Dendritic cell treated with granulocyte-macrophage colony-stimulating factor and Interleukin-4, amounts not matched to agents 40 ng/mL and 50 ng/mL, for 4 days (primary cell): ENCODE measurements at regions not wholly inside any gene's neighbourhood (a gene's known extent, or its start where the extent isn't known, plus 50 kb on each side); places are given as distances from the start of the nearest gene placed in this dataset.
"Not testable (repeated sequence)": the region's sequence is repeated elsewhere in the genome, so short reads cannot be mapped to it uniquely, and the experiment has no call there.

Source experiments
- H3K27ac Mint-ChIP-seq: one replicate; pipeline ENCODE4 v1.8.0; 2022; ENCODE audit warnings: mild to moderate bottlenecking, mixed read lengths
- H3K27me3 Mint-ChIP-seq: one replicate; pipeline ENCODE4 v1.8.0; 2022; ENCODE audit warnings: mild to moderate bottlenecking, mixed read lengths
- H3K36me3 Mint-ChIP-seq: one replicate; pipeline ENCODE4 v1.8.0; 2022; ENCODE audit warnings: low read depth, mixed read lengths
- H3K4me1 Mint-ChIP-seq: one replicate; pipeline ENCODE4 v1.8.0; 2022; ENCODE audit warnings: low read depth, mixed read lengths
- H3K4me3 Mint-ChIP-seq: one replicate; pipeline ENCODE4 v1.8.0; 2022; ENCODE audit warnings: mild to moderate bottlenecking, moderate library complexity, mixed read lengths
- H3K9me3 Mint-ChIP-seq: one replicate; pipeline ENCODE4 v1.8.0; 2022; ENCODE audit warnings: mixed read lengths
- intact Hi-C: fragments of 100-400 bp; cut with micrococcal nuclease; formaldehyde crosslinking; loops from one replicate; pipeline ENCODE4 v1.15.0; 2022

- peak overlapping the region; percentile 26 for H3K27ac Mint-ChIP-seq
- peaks cover 7% of the 10 kb centered on the region for H3K36me3 Mint-ChIP-seq
- intact Hi-C loops: no loop called here
- H3K27me3 Mint-ChIP-seq: peaks cover 12% of the 10 kb centered on the region
- H3K9me3 Mint-ChIP-seq: peaks cover 11% of the 10 kb centered on the region
- peaks cover 7% of the 10 kb centered on the region for H3K4me1 Mint-ChIP-seq
- no peak overlapping the region for H3K4me3 Mint-ChIP-seq
These were observed 87.8 kb downstream of the HLX start for GRCh38 chr1:220966881-220967611.

GRCh38 chr1:220967911-220968310, 88.7 kb downstream of the HLX start:
- Mint-ChIP-seq H3K4me1 (no peaks in the 10 kb centered on the region), H3K4me3 (no peak overlapping the region), H3K27ac (no peak overlapping the region), H3K27me3 (peaks cover 12% of the 10 kb centered on the region), H3K9me3 (peaks cover 11% of the 10 kb centered on the region), H3K36me3 (peaks cover 7% of the 10 kb centered on the region)
- intact Hi-C loops: no loop called here

- intact Hi-C loops, H3K36me3 Mint-ChIP-seq: not testable (repeated sequence)
These were observed 90.0 kb downstream of the HLX start for GRCh38 chr1:220969281-220969680.

GRCh38 chr1:220970311-220970710, 91.1 kb downstream of the HLX start:
- no peak overlapping the region for H3K4me3 Mint-ChIP-seq
- H3K27ac Mint-ChIP-seq: no peak overlapping the region
- no peaks in the 10 kb centered on the region for H3K9me3 Mint-ChIP-seq
- peaks cover 12% of the 10 kb centered on the region for H3K27me3 Mint-ChIP-seq
- no peaks in the 10 kb centered on the region for H3K36me3 Mint-ChIP-seq
- H3K4me1 Mint-ChIP-seq: no peaks in the 10 kb centered on the region
- intact Hi-C loops: no loop called here

More at GRCh38 chr1:220969281-220969680, 90.0 kb downstream of the HLX start:
- H3K9me3 Mint-ChIP-seq, H3K4me1 Mint-ChIP-seq, H3K27ac Mint-ChIP-seq, H3K4me3 Mint-ChIP-seq: not testable (repeated sequence)
- peaks cover 12% of the 10 kb centered on the region for H3K27me3 Mint-ChIP-seq

GRCh38 chr1:220971221-220971620, 92.0 kb downstream of the HLX start:
- Mint-ChIP-seq H3K27me3 (peaks cover 12% of the 10 kb centered on the region), H3K4me3 (no peak overlapping the region), H3K4me1 (no peaks in the 10 kb centered on the region), H3K27ac (no peak overlapping the region), H3K9me3 (no peaks in the 10 kb centered on the region), H3K36me3 (no peaks in the 10 kb centered on the region)
- intact Hi-C loops: no loop called here

GRCh38 chr1:220974431-220974830, 95.2 kb downstream of the HLX start:
- no peaks in the 10 kb centered on the region for H3K36me3 Mint-ChIP-seq
- intact Hi-C loops: no loop called here
- no peak overlapping the region for H3K4me3 Mint-ChIP-seq
- H3K27me3 Mint-ChIP-seq: peaks cover 5% of the 10 kb centered on the region
- no peak overlapping the region for H3K27ac Mint-ChIP-seq
- H3K9me3 Mint-ChIP-seq: peaks cover 6% of the 10 kb centered on the region
- peaks cover 5% of the 10 kb centered on the region for H3K4me1 Mint-ChIP-seq

GRCh38 chr1:220976390-220976789, 97.1 kb downstream of the HLX start:
- H3K4me3 Mint-ChIP-seq: no peak overlapping the region
- intact Hi-C loops: no loop called here
- peaks cover 8% of the 10 kb centered on the region for H3K27me3 Mint-ChIP-seq
- peaks cover 19% of the 10 kb centered on the region for H3K4me1 Mint-ChIP-seq
- H3K36me3 Mint-ChIP-seq: no peaks in the 10 kb centered on the region
- H3K27ac Mint-ChIP-seq: no peak overlapping the region
- H3K9me3 Mint-ChIP-seq: peaks cover 13% of the 10 kb centered on the region

GRCh38 chr1:220979371-220979770, 100.1 kb downstream of the HLX start:
- H3K36me3 Mint-ChIP-seq: no peaks in the 10 kb centered on the region
- H3K9me3 Mint-ChIP-seq: peaks cover 13% of the 10 kb centered on the region
- intact Hi-C loops: no loop called here
- no peak overlapping the region for H3K4me3 Mint-ChIP-seq
- H3K27ac Mint-ChIP-seq: no peak overlapping the region
- peaks cover 14% of the 10 kb centered on the region for H3K27me3 Mint-ChIP-seq
- peaks cover 19% of the 10 kb centered on the region for H3K4me1 Mint-ChIP-seq

GRCh38 chr1:220982686-220983085, 103.4 kb downstream of the HLX start:
- intact Hi-C loops: loop anchor here (10.0 kb wide), 1 partner anchor 78 kb away; no protein-coding TSS in a partner anchor
- Mint-ChIP-seq H3K36me3 (no peaks in the 10 kb centered on the region), H3K4me1 (peaks cover 19% of the 10 kb centered on the region), H3K27me3 (peaks cover 15% of the 10 kb centered on the region), H3K4me3 (no peak overlapping the region), H3K27ac (no peak overlapping the region), H3K9me3 (peaks cover 14% of the 10 kb centered on the region)

GRCh38 chr1:220983877-220984635, 104.8 kb downstream of the HLX start:
- H3K9me3 Mint-ChIP-seq: peaks cover 22% of the 10 kb centered on the region
- intact Hi-C loops: loop anchor here (10.0 kb wide), 1 partner anchor 79 kb away; no protein-coding TSS in a partner anchor
- H3K27ac Mint-ChIP-seq: no peak overlapping the region

GRCh38 chr1:220990427-220991339, 111.4 kb downstream of the HLX start:
- Mint-ChIP-seq H3K36me3 (peaks cover 11% of the 10 kb centered on the region), H3K27me3 (peaks cover 38% of the 10 kb centered on the region), H3K4me3 (no peak overlapping the region), H3K4me1 (peaks cover 23% of the 10 kb centered on the region), H3K9me3 (peaks cover 24% of the 10 kb centered on the region), H3K27ac (peak overlapping the region; percentile 40)
- intact Hi-C loops: no loop called here

More at GRCh38 chr1:220983877-220984635, 104.8 kb downstream of the HLX start:
- peaks cover 1% of the 10 kb centered on the region for H3K36me3 Mint-ChIP-seq
- no peak overlapping the region for H3K4me3 Mint-ChIP-seq
- peaks cover 17% of the 10 kb centered on the region for H3K27me3 Mint-ChIP-seq
- H3K4me1 Mint-ChIP-seq: peaks cover 17% of the 10 kb centered on the region

GRCh38 chr1:220991506-220991905, 112.3 kb downstream of the HLX start:
- H3K36me3 Mint-ChIP-seq: peaks cover 11% of the 10 kb centered on the region
- H3K9me3 Mint-ChIP-seq: peaks cover 24% of the 10 kb centered on the region
- intact Hi-C loops: no loop called here

GRCh38 chr1:220991959-220992704, 112.9 kb downstream of the HLX start:
- peaks cover 24% of the 10 kb centered on the region for H3K9me3 Mint-ChIP-seq
- H3K27ac Mint-ChIP-seq: no peak overlapping the region
- H3K27me3 Mint-ChIP-seq: peaks cover 41% of the 10 kb centered on the region
- intact Hi-C loops: no loop called here
- H3K4me1 Mint-ChIP-seq: peaks cover 23% of the 10 kb centered on the region
- H3K36me3 Mint-ChIP-seq: peaks cover 11% of the 10 kb centered on the region
- no peak overlapping the region for H3K4me3 Mint-ChIP-seq

More at GRCh38 chr1:220991506-220991905, 112.3 kb downstream of the HLX start:
- H3K4me1 Mint-ChIP-seq: peaks cover 23% of the 10 kb centered on the region
- H3K4me3 Mint-ChIP-seq: no peak overlapping the region
- peaks cover 38% of the 10 kb centered on the region for H3K27me3 Mint-ChIP-seq
- H3K27ac Mint-ChIP-seq: no peak overlapping the region
